Fibroblast of the aortic adventitia (primary cell): ENCODE measurements at regions not wholly inside any gene's neighbourhood (a gene's known extent, or its start where the extent isn't known, plus 50 kb on each side); places are given as distances from the start of the nearest gene placed in this dataset.

ENCODE experiments used
- DNase-seq: peaks from one replicate; pipeline ENCODE4 v3.0.0-alpha.2; 2010; ENCODE audit warnings: low read depth
- H3K4me3 ChIP-seq: 2 replicates; pipeline ENCODE4 v1.5.1; 2011; ENCODE audit warnings: low read depth, mild to moderate bottlenecking, control low read depth, low read length, moderate library complexity
- CTCF ChIP-seq: IDR thresholded peaks from 2 replicates; pipeline ENCODE4 v1.5.1; 2011; ENCODE audit warnings: mild to moderate bottlenecking, low read length, control low read depth, inconsistent platforms; ENCODE audit not compliant: insufficient read depth

DNA sequence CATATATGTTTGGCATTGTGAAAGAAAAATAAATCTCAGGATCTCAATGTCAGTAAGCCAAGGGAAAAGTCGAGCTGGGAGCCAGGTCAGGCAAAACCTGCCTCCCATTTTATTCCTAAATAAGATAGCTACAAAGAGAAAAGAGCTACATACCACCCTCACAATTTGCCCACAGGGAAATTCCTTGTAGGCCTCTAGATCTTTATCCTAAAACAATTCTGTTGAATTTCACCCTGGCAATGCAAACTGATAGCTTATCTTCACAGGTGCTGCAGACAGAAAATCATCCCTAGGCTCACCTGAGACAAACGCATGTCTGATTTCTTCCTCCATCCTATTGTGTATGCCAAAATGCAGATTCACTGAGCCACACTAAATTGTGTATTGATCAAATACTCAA is 2587.1 kb downstream of the PCDH9 start:
- H3K4me3 ChIP-seq = no peak overlapping the region
- TF ChIP-seq CTCF = no peak
- no peak for DNase-seq

- DNase-seq = no peak
- TF ChIP-seq CTCF = no peak
- no peak overlapping the region for H3K4me3 ChIP-seq
Observed at GRCh38 chr13:64640002-64640401, 2590.1 kb downstream of the PCDH9 start.

GRCh38 chr13:64639206-64639605 is 2590.9 kb downstream of the PCDH9 start:
- DNase-seq = no peak
- H3K4me3 ChIP-seq = no peak overlapping the region
- TF ChIP-seq CTCF = no peak

DNA sequence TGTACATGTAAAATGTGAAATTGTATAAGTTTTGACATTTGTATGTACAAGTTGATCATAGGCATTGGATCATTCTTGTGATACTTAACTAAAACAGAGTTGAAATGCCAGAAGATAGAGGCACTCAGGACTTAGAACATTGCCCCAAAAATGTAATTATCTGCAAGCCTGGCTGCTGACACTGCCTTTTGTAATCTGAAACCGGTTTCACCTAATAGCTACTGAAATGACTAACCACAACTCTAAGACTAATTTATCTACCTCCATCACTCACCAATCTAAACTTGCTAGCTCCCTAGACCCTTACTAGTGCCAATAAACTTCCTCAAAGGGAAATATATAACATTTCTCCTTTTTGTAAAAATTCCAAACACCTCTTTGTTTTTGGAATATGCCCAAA is 2596.2 kb downstream of the PCDH9 start:
- TF ChIP-seq CTCF = no peak
- DNase-seq = no peak
- H3K4me3 ChIP-seq = no peak overlapping the region

GRCh38 chr13:64627654-64628053 is 2602.5 kb downstream of the PCDH9 start:
- DNase-seq = no peak
- no peak overlapping the region for H3K4me3 ChIP-seq
- TF ChIP-seq CTCF = no peak

DNA sequence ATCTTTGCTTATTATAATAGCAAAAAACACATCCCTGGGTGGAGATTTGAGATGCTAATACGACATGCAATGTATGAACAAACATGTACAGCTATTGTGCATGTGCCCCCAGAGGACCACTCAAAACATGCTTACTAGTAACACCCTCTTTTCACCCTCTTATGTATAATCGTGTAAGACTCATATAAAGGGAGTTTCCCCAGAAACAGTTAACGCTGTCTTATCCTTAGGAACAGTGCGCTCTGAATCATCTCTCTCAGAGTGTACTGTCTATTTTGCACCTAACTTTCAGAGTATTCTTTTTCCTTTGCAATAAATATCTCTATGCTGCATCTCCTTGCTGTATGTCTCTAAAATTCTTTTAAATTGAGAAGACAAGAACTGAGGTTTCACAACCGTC is 2604.0 kb downstream of the PCDH9 start:
- TF ChIP-seq CTCF = no peak
- no peak for DNase-seq
- H3K4me3 ChIP-seq = no peak overlapping the region

- H3K4me3 ChIP-seq = no peak overlapping the region
- DNase-seq = no peak
- TF ChIP-seq CTCF = no peak
Observed at GRCh38 chr13:64617231-64617630, 2612.9 kb downstream of the PCDH9 start.
